HG03139 (cell line): ENCODE measurements at regions not wholly inside any gene's neighbourhood (a gene's known extent, or its start where the extent isn't known, plus 50 kb on each side); places are given as distances from the start of the nearest gene placed in this dataset.
"Not testable (repeated sequence)": the region's sequence is repeated elsewhere in the genome, so short reads cannot be mapped to it uniquely, and the experiment has no call there.

ENCODE experiments used
- ATAC-seq: cut with Tn5 transposase; IDR thresholded peaks from one replicate; pipeline ENCODE4 v1.9.1; 2021; ENCODE audit not compliant: unreplicated experiment

GRCh38 chr3:103847081-103848062 is 1412.6 kb downstream of the ZPLD1 start:
- no peak for ATAC-seq

GRCh38 chr3:103851793-103852192 is 1417.0 kb downstream of the ZPLD1 start:
- no peak for ATAC-seq

- no peak for ATAC-seq
Measured at GRCh38 chr3:103862415-103862814, 1427.6 kb downstream of the ZPLD1 start.

- no peak for ATAC-seq
Measured at GRCh38 chr3:103863381-103863780, 1428.6 kb downstream of the ZPLD1 start.

- no peak for ATAC-seq
Measured at GRCh38 chr3:103866113-103866512, 1431.3 kb downstream of the ZPLD1 start.

GRCh38 chr3:103873021-103873420 is 1438.2 kb downstream of the ZPLD1 start:
- ATAC-seq, result no peak

- no peak for ATAC-seq
Measured at GRCh38 chr3:103873897-103874545, 1439.2 kb downstream of the ZPLD1 start.

GRCh38 chr3:103881809-103882208 is 1447.0 kb downstream of the ZPLD1 start:
- ATAC-seq, result not testable (repeated sequence)

GRCh38 chr3:103889675-103890074 is 1454.9 kb downstream of the ZPLD1 start:
- no peak for ATAC-seq

GRCh38 chr3:103894162-103894822 is 1459.5 kb downstream of the ZPLD1 start:
- no peak for ATAC-seq

GRCh38 chr3:103899328-103899727 is 1464.5 kb downstream of the ZPLD1 start:
- no peak for ATAC-seq

- no peak for ATAC-seq
Measured at GRCh38 chr3:103904991-103905390, 1461.7 kb upstream of the ALCAM start.

GRCh38 chr3:103906304-103906703 is 1460.4 kb upstream of the ALCAM start:
- ATAC-seq, result no peak

GRCh38 chr3:103906808-103907207 is 1459.9 kb upstream of the ALCAM start:
- no peak for ATAC-seq

- ATAC-seq, result no peak
Measured at GRCh38 chr3:103907567-103907966, 1459.1 kb upstream of the ALCAM start.

- ATAC-seq, result no peak
Measured at GRCh38 chr3:103909395-103909794, 1457.3 kb upstream of the ALCAM start.

- ATAC-seq, result no peak
Measured at GRCh38 chr3:103918336-103918735, 1448.4 kb upstream of the ALCAM start.

GRCh38 chr3:103919327-103919726 is 1447.4 kb upstream of the ALCAM start:
- no peak for ATAC-seq

GRCh38 chr3:103923907-103924306 is 1442.8 kb upstream of the ALCAM start:
- ATAC-seq, result no peak

GRCh38 chr3:103924544-103924943 is 1442.2 kb upstream of the ALCAM start:
- ATAC-seq, result no peak

- ATAC-seq, result no peak
Measured at GRCh38 chr3:103926936-103927335, 1439.8 kb upstream of the ALCAM start.

GRCh38 chr3:103927896-103928295 is 1438.8 kb upstream of the ALCAM start:
- no peak for ATAC-seq
